ENCODE measurements at regions not wholly inside any gene's neighbourhood (a gene's known extent, or its start where the extent isn't known, plus 50 kb on each side); places are given as distances from the start of the nearest gene placed in this dataset.

DNA sequence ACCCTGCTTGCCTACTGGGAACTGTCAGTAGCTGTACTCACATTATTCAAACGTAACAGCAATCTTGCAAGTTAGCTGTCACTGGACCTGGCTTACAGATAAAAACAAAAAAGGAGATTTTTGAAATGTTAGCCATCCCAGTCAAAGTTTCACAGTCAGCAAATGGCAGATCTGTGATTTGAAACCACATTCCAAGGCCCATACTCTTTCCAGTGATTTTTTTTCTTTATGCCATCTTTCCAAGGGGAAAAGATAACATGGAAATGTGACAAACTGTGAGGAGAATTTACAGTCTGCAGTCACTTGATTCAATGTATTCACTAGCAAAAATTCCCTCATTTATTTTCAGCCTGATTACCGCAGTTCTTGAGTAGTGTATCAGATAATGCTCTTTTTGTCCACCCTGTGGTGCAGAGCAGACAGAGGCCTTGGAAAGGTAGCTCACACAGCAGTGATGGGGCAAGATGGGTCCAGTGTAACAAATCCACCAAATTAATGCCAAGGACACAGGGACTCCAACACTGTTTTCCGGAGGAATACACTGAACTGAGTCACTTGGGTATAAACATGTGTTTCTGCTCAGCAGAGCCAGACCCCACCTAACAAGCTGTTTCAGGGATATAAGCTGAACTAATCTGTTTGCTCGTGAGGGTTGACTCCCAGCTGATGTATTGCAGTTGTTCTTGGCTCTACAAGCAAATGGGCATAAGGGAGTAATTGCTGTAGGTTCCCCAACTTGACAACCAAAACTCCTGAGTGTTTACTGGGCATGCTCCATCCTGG, 49.9 kb upstream of the ADGRF1 start:
- Histone ChIP-seq H3K4me1 (ENCODE audit: control insufficient read depth in 3 of 3, insufficient read depth in 2 of 3, low read depth in 1 of 3, low read length in 2 of 3) (peaks cover 0 to 34% (median 6%) of the 10 kb centered on the region in 3 donors), H3K27ac (ENCODE audit: low read depth in 1 of 3, low read length in 2 of 3) (peak overlapping the region in 1 of 3 donors; percentile 50), H3K27me3 (ENCODE audit: control insufficient read depth in 3 of 3, insufficient read depth in 3 of 3, low read length in 3 of 3) (no peaks in the 10 kb centered on the region), H3K4me3 (ENCODE audit: low read depth in 1 of 3, low read length in 3 of 3) (no peak overlapping the region), H3K9me3 (ENCODE audit: control insufficient read depth in 2 of 2, insufficient read depth in 1 of 2, low read depth in 1 of 2, low read length in 1 of 2) (peaks cover 0 to 3% of the 10 kb centered on the region in 2 donors), H3K36me3 (ENCODE audit: control insufficient read depth in 3 of 3, insufficient read depth in 2 of 3, low read depth in 1 of 3, low read length in 3 of 3) (no peaks in the 10 kb centered on the region)
- WGBS, 3 donors = 74 to 79% (median 79%) methylated on average over 4 of the region's 4 CpGs
- FAIRE-seq (no peak), DNase-seq (no peak)
